Iris pigment epithelial cell (primary cell): ENCODE measurements at regions not wholly inside any gene's neighbourhood (a gene's known extent, or its start where the extent isn't known, plus 50 kb on each side); places are given as distances from the start of the nearest gene placed in this dataset.
"Not testable (repeated sequence)": the region's sequence is repeated elsewhere in the genome, so short reads cannot be mapped to it uniquely, and the experiment has no call there.

Experiments
- DNase-seq: peaks from one replicate; pipeline ENCODE4 v3.0.0-alpha.2; 2011; ENCODE audit warnings: low read depth

GRCh38 chr16:22678311-22678710, 135.7 kb upstream of the HS3ST2 start:
- DNase-seq = no peak

- DNase-seq = no peak
These were observed 132.2 kb upstream of the HS3ST2 start for GRCh38 chr16:22681554-22682291.

DNA sequence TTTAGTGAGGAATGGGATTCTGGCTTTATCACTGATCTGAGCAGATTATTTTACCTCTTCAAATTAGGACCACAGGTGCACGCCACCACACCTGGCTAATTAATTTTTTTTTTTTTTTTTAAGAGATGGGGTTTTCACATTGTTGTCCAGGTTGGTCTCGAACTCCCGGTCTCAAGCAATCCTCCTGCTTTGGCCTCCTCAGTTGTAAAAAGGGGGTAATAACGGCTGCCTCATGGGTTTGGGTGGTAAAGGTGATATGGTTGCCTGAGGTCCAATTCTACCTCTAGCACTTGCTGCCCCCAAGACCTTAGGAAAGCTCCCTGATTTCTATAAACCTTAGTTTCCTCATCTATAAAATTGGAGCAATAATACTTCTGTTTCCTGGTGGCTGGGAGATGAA, 130.7 kb upstream of the HS3ST2 start:
- DNase-seq = no peak

- no peak for DNase-seq
These were observed 130.0 kb upstream of the HS3ST2 start for GRCh38 chr16:22683730-22684573.

- peak; percentile 54 for DNase-seq
These were observed 129.1 kb upstream of the HS3ST2 start for GRCh38 chr16:22684574-22685458.

DNA sequence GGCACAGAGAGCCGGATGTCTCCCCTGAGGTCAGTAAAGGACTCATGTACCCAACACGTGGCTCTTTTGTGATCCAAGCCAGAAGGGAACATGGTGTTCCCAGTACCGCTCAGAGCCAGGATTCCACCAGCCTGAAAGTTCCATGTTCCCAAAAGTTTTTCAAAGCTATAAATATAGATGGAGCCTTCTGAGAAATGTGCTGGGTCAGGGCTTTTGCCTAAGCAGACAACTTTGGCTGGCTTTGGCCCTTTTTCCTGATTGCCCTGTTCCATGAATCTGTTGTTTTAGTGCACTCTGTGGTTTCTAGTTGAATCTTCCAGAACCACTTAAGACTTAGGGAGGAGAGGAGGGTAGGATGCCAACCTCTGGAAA, 128.5 kb upstream of the HS3ST2 start:
- no peak for DNase-seq

DNA sequence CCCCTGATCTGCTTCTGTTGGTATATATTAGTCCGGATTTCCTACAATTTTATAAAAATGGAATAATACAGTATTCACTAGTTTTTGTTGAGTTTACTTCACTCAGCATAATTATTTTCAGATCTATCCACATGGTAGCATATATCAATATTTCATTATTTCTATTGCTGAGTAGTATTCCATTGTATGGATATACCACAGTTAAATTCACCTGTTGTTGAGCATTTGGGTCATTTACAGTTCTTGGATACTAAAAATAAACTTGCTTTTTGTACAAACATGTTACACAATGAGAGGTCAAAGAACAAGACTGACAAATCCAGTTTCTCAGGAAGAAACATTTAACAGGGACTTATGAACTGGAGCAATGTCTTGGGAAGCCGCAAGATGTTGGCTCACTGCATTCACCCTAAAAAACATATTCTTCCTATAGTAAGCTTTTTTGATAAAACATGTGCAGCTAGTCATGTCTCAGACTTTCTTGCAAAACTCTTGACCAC, 126.9 kb upstream of the HS3ST2 start:
- DNase-seq = no peak

DNA sequence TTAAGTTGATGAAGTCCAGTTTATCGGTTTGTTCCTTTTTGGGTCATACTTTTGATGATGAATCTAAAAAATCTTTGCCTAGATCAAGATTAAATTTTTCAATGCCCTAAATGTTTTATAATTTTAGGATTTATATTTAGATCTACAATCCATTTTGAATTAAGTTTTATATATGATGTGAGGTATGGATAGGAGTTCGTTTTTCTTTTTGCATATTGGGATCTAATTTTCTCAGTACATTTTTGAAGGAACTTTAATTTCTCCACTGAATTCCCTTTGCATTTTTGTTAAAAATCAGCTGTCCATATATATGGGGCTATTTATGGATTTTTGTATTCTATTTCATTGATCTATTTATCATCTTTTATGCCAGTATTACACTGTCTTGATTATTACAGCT, 125.5 kb upstream of the HS3ST2 start:
- DNase-seq = no peak

DNA sequence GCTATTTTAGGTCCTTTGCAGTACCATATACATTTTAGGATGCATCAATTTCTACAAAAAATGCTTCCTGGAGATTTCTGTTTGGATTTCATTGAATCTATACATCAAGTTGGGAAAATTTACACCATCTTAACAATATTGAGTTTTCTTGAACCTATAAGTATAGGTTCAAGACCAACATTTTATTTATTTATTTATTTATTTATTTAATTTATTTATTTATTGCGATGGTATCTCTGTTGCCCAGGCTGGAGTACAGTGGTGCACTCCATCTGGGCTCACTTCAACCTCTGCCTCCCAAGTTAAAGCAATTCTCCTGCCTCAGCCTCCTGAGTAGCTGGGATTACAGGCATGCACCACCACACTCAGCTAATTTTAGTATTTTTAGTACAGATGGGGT, 125.0 kb upstream of the HS3ST2 start:
- DNase-seq = no peak

- no peak for DNase-seq
These were observed 122.6 kb upstream of the HS3ST2 start for GRCh38 chr16:22691335-22691734.

DNA sequence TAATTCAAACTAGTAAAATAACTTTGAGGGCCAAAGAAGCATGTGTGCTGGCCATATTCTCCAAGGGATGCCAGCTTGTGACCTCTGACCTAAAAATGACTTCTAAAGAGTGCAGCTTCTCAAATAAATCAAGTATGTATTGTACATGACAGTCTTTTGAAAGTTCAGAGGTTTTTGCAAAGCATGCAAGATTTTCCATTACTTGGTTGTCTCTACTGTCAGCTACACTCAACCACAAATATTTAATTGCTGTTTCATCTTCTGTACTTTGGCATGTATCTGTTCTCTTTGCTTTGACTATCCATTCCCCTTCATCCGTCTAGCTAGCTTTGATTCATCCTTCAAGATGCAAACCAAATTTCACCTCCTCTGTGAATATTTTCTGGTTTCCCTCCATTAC, 121.9 kb upstream of the HS3ST2 start:
- peak; percentile 16 for DNase-seq

DNA sequence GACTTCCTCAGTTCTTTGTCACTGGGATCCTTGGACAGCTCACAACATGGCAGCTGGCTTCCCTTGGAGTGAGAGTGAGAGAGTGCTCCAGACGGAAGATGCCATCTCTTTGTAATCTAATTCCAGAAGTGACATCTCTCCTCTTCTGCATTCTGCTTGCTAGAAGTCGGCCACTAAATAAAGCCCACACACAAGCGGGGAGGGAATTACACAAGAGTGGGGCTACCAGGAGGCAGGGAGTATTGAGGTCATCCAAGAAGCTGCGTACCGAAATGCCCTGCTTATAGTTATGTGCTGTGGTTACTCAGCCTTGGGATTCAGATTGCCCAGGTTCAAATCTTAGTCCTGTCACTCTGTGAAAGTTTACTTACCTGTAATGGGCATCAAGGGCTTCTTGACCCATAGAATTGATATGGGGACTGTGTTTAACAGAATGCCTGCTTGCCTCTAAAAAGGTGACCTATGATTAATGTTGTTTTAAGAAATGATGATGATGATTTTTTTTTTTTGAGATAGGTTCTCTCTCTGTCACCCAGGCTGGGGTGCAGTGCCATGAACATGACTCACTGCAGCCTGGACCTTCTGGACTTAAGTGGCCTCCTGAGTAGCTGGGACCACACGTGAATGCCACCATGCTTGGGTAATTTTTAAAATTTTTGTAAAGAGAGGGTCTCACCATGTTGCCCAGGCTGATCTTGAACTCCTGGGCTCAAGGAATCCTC, 120.9 kb upstream of the HS3ST2 start:
- no peak for DNase-seq

- DNase-seq = no peak
These were observed 120.2 kb upstream of the HS3ST2 start for GRCh38 chr16:22693638-22694340.

DNA sequence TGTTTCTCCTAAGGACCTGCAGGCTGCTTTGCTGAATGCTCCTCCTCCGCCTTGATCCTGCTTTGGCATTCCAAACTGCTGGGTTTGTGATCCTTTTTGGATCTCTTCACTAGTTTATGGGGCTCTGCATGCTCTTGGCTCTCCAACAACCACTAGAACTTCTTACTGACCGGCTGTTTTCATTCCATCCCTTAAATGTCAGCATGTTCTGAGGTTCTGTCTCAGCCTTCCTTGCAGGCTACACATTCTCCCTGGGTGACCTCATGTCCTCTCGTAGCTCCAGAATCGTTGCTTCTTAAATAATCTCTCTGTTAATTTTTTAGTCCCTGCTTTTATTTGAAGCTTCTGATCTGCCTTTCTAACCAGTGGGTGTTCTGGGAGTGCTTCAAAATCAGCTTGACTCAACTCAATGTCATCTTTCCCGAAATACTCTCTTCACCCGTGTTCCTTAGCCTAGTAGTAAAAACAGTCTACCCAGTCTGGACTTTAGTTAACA, 119.0 kb upstream of the HS3ST2 start:
- DNase-seq = peak; percentile 79

DNA sequence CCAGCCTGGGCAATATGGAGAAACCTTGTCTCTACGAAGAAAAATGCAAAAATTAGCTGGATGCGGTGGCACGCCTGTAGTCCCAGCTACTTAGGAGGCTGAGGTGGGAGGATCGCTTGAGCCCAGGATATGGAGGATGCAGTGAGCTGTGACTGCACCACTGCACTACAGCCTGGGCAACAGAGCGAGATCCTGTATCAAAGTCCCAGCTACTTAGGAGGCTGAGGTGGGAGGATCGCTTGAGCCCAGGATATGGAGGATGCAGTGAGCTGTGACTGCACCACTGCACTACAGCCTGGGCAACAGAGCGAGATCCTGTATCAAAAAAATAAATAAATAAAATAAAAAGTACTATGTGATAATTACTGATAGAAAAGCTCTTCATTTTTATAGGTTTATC, 118.2 kb upstream of the HS3ST2 start:
- DNase-seq = not testable (repeated sequence)

DNA sequence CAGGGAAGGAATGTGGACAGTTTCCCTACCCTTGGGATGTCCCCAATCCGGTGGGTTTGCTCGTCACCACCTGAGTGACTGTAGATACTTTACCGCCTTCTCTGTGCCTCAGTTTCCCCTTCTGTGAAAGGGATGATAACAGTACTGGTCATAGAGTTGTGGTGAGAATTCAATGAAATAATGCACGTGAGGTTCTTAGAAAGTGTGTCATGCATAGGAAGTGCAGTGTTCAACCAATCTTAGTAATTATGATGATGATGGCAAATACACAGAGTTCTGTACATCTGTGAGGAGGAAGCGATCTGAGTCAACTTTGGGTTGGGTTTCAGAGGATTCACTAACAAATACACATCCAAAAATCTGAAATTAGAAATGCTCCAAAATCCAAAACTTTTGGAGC, 114.6 kb upstream of the HS3ST2 start:
- no peak for DNase-seq

DNA sequence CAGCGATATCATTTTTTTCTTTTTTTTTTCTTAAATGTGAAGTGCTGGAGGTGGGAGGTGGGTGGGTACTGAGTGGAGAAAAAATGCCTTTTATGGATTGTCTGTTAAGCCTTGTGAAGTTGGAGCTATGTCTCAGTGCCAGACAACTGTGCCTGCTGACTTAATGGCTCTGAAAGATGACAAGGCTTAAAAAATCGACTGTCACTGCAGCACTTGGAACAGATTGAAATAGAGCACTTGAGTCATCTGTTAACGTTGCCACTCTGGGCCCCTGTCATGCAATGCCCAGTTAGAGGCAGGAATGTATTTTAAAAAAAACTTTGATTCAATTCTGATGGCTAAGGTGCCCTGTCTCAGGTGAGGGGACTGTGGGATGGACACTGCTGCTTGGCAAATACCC, 108.2 kb upstream of the HS3ST2 start:
- DNase-seq = no peak

- DNase-seq = no peak
These were observed 103.6 kb upstream of the HS3ST2 start for GRCh38 chr16:22710326-22710725.

- no peak for DNase-seq
These were observed 102.1 kb upstream of the HS3ST2 start for GRCh38 chr16:22711847-22712246.

GRCh38 chr16:22712471-22712870, 101.5 kb upstream of the HS3ST2 start:
- no peak for DNase-seq

GRCh38 chr16:22718598-22718997, 95.4 kb upstream of the HS3ST2 start:
- DNase-seq = not testable (repeated sequence)
